Astrocyte (in vitro differentiated cells and primary cell): ENCODE measurements at regions not wholly inside any gene's neighbourhood (a gene's known extent, or its start where the extent isn't known, plus 50 kb on each side); places are given as distances from the start of the nearest gene placed in this dataset.

Experiments
- CTCF ChIP-seq: IDR thresholded peaks from 2 replicates; pipeline ENCODE4 v1.5.1; 2011; ENCODE audit warnings: low read depth, mild to moderate bottlenecking, inconsistent platforms, low read length, moderate library complexity; ENCODE audit not compliant: insufficient read depth
- EZH2 ChIP-seq: IDR thresholded peaks from 2 replicates; pipeline ENCODE4 v1.6.1; 2012; ENCODE audit warnings: mild to moderate bottlenecking, low read length, inconsistent platforms; ENCODE audit not compliant: insufficient read depth

DNA sequence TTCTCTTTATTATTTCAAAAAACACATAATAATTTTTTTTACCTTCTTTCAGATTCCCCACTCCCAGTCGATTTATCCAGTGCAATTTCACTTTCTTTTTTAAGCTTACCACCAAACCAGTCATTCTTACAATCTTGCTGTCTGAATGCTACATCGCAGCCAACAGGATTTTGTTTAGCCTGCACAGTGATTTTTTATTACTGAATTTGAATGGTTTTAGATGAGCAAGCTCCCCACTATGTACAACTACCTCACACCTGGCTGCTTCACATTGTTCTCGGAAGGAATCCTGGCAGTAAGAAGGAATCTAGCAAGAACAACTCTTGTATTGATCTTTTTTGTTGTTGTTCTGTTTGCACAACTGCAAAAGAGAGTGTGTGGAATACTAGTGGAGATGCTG, 668.1 kb upstream of the WWC1 start:
- TF ChIP-seq CTCF = no peak
- no peak for TF ChIP-seq EZH2
